ENCODE measurements at regions not wholly inside any gene's neighbourhood (a gene's known extent, or its start where the extent isn't known, plus 50 kb on each side); places are given as distances from the start of the nearest gene placed in this dataset.

DNA sequence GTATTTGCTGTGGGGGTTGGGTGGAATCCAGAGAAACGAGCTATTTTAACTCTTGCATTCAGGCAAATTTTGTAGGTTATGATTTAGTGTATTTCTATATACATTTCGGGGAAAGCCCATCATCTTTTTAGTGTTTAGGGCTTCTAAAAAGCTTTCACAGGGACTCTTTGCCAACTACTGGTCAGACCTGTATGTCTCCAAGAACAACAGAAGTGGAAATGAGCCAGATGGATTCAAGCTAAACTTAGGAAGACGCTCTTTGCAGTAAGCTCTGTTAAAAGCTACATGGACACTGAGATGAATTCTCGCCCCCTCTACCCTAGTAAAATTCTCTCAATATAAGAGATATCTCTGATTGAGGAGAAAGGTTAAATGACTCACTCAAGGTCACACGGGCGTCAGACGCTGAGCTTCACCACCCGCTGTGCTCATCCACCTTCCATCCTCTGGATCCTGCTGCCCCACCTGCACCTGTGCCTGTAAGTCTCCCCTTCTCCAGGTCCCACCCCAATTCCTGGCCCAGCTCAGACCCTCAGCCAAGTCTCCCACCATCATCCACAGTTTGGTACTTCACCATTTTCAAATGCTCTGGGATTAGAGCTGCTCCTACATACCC, 85.6 kb downstream of the MARCHF4 start:
- DNase-seq (ENCODE audit: low read depth): peak; percentile 23

DNA sequence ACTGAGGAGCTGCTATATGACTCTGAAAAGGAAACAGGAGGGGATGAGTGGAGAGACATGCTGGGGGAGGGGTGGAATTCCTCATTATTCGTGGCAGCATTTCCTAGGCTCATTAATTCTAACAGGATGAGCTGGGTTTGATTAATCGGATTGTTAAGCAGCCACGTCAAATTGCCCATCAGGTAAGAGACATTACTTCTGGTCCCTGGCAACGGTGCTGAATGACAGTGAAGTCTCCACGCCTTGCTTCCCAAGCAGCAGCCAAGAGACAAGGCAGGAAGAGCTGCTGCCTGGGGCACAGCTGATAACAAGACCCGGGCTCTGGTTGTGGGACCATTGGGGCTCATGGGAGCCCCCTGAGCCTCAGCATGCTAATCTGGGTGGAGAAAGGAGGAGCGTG, 86.6 kb downstream of the MARCHF4 start:
- no peak for DNase-seq (ENCODE audit: low read depth)

DNA sequence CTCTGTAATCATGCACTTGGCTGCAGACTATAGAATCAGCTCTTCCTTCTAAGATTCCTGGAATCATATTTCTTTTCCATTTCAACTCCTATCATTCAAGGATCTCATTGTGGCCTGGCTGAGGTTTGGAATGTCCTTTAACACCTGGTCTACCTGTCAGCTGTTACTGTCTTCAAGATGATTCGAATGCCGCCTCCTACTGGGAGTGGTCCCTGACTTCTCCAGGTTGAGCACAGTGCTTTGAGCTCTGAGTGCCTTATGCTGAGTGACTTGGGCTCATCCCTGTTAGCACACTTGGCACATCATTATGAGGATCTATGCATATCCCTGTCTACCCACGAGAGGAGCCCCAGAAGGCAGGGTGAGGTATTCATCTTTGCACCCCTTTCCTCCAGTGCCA, 87.6 kb downstream of the MARCHF4 start:
- no peak for DNase-seq (ENCODE audit: low read depth)

DNA sequence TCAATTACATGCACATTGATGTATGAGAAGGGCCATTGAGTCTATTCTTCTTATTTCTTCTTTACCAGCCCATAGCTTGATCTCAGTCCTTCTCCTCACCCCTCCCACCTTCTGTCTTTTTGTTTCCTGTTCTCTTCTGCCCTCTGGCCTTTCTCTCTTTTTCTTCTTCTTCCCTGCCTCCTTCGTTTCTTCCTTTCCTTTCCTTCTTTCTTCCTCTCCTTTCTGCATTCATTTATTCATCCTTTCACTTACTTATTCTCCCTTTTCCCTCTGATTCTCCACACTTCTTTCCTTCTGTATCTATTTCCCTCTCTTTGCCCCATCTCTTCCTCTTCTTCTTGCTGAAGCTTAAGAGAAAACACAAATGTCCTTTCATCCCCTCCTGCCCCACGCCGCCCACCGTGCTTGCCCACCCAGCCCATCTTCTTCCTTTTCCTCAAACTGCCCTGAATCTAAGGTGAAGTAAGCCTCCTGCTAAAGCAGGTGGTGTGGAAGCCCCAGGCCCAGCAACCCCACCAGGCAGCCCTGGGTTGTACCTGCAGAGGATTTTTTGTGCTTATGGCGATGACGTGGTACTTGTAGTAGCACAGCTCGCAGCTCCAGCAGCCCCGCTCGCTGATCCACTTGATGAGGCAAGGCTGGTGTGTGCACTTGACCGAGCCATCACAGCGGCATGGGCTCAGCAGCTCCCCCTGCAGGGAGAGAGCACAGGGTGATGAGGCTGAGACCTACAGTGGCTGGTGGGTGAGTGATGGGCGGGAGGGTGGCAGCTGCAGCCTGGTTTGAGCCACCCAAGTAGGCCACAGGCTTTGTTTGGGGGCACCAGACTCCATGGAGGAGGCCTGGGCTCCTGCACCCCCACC, 89.0 kb downstream of the MARCHF4 start:
- peak; percentile 54 for DNase-seq (ENCODE audit: low read depth)

DNA sequence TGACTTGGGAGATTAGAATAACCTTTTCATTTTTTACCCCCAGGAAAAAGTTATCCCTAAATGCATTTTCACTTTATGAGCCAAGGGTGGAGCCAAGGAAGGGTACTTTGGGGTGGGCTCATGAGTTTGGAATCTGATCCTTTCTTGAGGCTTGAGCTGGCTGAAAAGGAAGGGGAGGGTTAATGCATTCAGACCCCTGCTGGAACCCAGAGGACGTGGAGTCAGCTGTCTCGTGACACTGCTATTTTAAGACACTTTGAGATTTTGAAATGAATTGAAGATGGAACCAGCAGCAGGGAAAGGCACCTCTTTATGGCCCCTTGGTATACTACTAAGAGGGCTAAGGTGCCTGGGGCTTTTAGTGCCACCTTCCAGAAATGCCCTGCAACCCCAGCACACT, 90.4 kb downstream of the MARCHF4 start:
- no peak for DNase-seq (ENCODE audit: low read depth)

DNA sequence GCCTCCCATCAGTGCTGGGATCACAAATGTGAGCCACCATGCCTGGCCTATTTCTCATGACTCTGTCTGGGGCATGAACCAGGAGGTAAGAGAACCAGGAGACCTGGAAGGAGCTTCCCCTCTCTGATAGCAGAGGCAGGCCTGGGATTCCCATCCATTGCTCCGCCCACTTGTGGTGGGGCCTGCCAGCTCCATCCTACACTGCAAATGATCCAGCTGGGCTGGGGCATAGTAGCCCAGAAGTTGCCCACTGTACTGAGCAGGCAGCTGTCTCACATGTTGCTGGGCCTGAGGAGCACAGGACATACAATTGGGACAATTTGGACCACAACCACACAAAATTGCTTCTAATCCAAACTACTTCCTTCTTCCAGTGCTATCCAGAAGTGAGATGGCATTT, 91.0 kb downstream of the MARCHF4 start:
- no peak for DNase-seq (ENCODE audit: low read depth)

DNA sequence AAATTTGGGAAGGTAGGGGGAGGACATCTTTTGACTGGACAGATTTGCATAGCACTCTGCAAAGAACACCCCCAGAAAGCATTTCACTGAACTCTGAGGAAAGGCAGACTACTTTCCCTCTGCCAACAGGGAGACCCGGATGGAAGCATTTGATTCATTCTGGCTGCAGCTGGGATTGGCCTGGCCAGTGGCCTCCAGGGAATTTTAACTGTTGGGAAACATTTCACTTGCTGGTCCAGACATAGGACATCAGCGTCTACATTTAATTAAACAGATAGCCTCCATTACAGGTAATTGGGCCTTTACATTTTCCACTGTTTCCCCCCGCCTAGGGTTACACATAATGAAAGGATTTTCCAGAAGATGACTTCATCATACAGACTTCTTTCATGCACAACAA, 92.8 kb downstream of the MARCHF4 start:
- no peak for DNase-seq (ENCODE audit: low read depth)

DNA sequence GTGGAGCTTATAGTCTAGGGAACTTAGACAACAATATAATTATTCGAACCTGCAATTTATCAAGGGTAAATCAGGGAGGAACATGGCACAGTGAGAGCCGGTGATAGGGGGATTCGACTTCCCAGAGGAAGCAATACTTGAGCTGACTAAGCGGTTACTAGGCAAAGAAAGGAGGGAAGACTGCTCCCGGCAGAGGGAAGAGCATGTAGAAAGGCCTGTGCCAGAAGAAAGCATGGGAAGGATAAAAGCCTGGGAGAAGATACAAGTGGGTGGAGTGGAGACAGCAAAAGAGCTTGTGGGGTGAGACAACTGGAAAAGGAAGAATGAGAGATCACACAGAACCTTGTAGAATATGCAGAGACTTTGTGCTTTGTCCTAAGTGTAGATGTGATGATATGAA, 93.3 kb downstream of the MARCHF4 start:
- DNase-seq (ENCODE audit: low read depth): no peak

DNA sequence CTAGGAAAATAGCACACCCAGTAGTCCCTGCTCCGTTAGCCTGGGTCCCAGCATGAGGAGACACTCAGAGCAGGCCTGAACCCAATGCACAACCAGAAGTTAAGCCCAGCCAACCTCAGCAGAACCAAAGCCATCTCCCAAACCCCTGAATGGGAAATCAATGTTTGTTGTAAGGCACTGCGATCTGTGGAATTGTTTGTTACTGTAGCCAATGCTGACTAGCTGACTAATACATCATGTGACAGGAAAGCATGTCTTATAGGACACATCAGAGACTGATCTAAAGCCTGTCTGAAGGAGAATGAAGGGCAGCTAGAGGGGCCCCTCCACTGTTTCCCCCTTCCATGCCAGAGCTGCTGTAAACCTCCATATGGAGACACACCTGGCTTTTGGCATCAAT, 96.4 kb downstream of the MARCHF4 start:
- DNase-seq (ENCODE audit: low read depth): no peak

DNA sequence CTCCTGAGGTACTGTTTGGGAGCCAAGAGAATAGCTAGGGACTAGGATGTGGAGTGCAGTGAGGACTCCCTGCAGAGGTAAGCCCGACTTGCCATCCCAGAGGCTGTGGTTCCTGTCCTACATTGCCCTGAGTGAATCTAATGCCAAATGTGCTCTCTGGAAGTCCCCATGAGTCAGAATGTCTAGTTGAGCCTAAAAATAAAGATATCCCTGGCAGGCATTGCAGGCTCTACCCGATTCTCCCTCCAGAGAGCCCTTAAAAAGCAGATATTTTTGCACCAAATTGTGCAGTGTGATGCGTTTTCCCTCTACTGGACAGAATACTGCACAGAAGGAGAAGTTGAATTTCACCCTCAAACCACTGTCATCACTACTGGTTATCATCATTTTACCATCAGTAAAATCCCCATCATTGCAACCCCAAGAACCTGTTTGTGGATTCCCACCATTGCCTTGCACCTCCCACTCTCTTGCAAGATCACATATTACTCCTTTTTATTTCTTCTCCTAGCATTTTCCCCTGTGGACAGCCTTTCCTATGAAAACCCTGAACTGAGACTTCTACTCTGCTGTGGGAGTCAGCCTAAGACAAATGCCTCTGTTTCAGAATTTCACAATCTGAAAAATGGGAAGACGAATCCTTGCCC, 98.0 kb downstream of the MARCHF4 start:
- peak; percentile 31 for DNase-seq (ENCODE audit: low read depth)

DNA sequence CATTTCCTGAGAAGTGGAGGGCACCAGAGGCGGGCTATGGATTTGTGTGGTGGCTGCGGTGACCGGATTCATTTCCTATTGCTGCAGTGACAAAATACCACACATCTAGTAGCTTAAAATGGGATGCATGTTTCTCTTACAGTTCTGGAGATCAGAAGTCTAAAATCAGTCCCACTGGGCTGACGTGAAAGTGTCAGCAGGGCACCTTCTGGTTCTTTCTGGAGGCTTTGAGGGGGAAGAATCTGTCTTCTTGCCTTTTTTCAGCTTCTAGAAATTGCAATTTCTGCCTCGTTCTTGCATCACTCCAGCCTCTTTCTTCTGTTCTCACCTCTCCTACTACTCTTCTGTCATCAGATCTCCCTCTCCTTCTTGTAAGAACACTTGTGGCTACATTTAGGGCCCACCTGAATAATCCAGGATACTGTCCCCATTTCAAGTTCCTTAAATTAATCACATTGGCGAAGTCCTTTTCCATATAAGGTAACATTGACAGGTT, 111.2 kb downstream of the MARCHF4 start:
- DNase-seq (ENCODE audit: low read depth): no peak

DNA sequence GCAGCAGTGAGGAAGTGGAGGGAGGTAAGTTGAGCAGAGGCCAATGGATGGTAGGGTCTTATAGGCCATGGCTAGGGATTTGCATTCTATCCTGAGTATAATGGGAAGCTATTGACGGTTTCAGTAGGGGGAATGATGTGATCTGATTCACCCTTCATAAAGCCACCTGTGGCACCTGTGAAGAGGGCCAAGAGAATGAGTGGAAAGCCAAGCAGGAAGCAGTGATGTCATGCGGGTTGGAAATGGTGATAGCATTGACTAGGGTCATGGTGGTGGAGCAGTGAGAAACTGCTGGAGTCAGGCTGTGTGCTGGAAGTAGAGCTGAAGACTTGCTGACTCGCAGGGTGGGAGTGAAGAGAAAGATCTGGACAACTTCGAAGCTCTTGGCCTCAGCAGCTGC, 111.7 kb downstream of the MARCHF4 start:
- DNase-seq (ENCODE audit: low read depth): no peak

DNA sequence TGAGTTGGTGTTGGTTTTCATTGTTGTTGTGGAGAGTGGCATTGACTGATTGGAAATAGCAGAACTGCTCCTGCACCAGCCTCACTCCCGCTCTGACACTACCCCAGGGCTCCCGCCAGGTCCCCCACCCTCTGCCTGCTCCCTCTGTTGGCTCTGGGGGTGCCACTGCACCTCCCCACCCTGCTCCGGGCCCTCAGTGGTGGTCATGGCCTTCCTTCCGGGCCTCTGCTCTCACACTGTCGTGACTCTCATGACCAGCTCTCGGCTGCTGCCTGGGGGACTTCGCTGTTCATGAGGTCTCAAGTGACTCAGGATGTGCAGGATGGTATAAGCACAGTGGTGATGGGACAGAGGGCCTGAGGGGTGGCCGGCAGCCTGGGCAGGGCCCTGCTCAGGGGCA, 113.2 kb downstream of the MARCHF4 start:
- no peak for DNase-seq (ENCODE audit: low read depth)

DNA sequence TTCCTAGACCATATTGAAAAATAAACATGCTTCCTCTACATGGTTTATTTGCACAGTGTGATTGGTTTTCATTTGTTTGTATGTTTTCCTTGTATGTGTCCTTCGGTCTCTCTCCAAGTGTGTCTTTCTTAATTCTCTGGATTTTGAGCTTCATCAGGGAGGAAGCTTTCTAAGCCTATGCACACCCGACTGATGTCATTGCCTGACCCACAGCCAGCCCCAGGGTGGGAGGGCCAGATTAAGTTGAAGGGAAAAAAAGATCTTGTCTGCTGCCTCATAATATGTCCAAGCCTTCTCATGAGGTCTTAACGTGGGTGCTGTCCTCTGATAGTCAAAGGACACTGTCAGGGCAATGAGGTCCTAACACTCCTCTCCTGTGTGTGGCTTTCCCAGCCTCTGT, 115.2 kb downstream of the MARCHF4 start:
- no peak for DNase-seq (ENCODE audit: low read depth)

Measured in Daoy (cell line).